T-helper 17 cell (primary cell): ENCODE measurements at regions not wholly inside any gene's neighbourhood (a gene's known extent, or its start where the extent isn't known, plus 50 kb on each side); places are given as distances from the start of the nearest gene placed in this dataset.
"Not testable (repeated sequence)": the region's sequence is repeated elsewhere in the genome, so short reads cannot be mapped to it uniquely, and the experiment has no call there.

Experiments
- ATAC-seq: fragments of 150-1000 bp; cut with Tn5 transposase; 2 replicates; pipeline ENCODE4 v1.10.0; 2021; ENCODE audit warnings: mild to moderate bottlenecking, moderate library complexity
- DNase-seq, 3 donors: peaks; one replicate each; pipeline versions ENCODE4 v3.0.0 to v3.0.0-alpha.2; 2020 to 2021
- H3K9me3 ChIP-seq: one replicate; pipeline ENCODE4 v1.7.0; 2013; ENCODE audit warnings: low read length, mild to moderate bottlenecking; ENCODE audit not compliant: control insufficient read depth, poor library complexity, severe bottlenecking
- H3K27ac Mint-ChIP-seq: one replicate; pipeline ENCODE4 v1.8.0; 2022; ENCODE audit warnings: mild to moderate bottlenecking, moderate library complexity, mixed read lengths
- H3K27me3 Mint-ChIP-seq: one replicate; pipeline ENCODE4 v1.8.0; 2022; ENCODE audit warnings: mixed read lengths
- H3K36me3 Mint-ChIP-seq: one replicate; pipeline ENCODE4 v1.8.0; 2022; ENCODE audit warnings: low read depth, mixed read lengths
- H3K4me1 Mint-ChIP-seq: one replicate; pipeline ENCODE4 v1.8.0; 2022; ENCODE audit warnings: mild to moderate bottlenecking, mixed read lengths
- H3K4me3 Mint-ChIP-seq: one replicate; pipeline ENCODE4 v1.8.0; 2022; ENCODE audit warnings: mild to moderate bottlenecking, moderate library complexity, mixed read lengths

DNA sequence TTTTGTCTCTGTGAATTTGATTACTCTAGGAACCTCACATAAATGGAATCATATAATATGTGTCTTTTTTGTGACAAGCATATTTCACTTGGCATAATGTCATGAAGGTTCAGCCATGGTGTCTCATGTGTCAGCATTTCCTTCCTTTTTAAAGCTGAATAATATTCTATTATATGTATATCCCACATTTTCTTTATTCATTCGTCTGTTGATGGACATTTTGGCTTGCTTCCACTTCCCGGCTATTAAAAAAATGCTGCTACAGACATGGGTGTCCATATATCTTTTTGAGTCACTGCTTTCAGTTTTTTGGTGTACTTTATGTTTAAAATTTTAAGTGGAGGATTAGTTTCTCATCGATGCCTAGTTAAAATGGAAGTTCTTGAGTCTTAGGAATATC is 59.8 kb upstream of the C5orf63 start:
- Mint-ChIP-seq H3K27me3 (peaks cover 19% of the 10 kb centered on the region), H3K36me3 (no peaks in the 10 kb centered on the region), H3K27ac (no peak overlapping the region), H3K4me3 (no peak overlapping the region), H3K4me1 (no peaks in the 10 kb centered on the region)
- H3K9me3 ChIP-seq = no peaks in the 10 kb centered on the region
- no peak for ATAC-seq
- no peak for DNase-seq

DNA sequence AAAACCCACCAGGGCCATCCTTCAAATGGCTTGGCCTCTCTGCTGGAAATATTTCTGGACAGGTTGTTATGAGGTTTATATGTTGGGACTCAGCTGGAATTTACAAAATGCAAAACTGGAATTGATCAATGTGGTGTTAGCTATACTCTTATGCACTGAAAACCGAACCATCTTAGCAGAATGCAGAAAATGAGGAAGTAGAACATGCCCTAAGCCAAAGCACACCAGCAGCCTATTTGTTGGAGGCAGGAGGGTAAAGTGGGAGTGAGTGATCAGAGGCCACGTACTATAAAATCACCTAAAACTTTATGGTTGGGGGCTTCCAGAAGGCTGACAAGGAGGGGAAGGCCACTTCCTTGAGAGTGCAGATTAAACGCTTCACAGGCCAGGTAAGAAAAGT is 63.6 kb upstream of the C5orf63 start:
- DNase-seq (no peak), ATAC-seq (no peak)
- Mint-ChIP-seq H3K4me3 (no peak overlapping the region), H3K27me3 (peaks cover 34% of the 10 kb centered on the region), H3K27ac (no peak overlapping the region), H3K36me3 (no peaks in the 10 kb centered on the region), H3K4me1 (no peaks in the 10 kb centered on the region)
- H3K9me3 ChIP-seq = no peaks in the 10 kb centered on the region

DNA sequence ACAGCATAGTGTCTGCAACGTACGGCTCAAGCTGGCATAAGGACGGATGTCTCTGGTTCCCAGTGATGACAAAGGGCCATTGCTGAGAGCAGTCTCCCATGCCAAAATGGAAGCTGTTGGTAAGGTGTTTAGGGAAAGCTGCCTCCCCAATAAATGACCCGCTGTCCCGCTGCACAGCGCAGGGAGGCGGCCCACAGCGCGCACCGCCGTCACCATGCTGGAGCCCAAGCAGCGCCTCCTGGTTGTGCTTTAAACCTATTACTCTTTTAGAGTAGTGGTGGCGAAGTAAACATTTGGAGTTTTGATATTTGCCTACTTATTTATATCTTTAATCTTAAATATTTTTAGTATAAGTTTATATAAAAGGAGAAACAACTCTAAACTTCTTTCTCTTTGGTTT is 70.4 kb upstream of the C5orf63 start:
- Mint-ChIP-seq H3K4me1 (no peaks in the 10 kb centered on the region), H3K27ac (no peak overlapping the region), H3K27me3 (peaks cover 13% of the 10 kb centered on the region), H3K36me3 (peaks cover 2% of the 10 kb centered on the region), H3K4me3 (no peak overlapping the region)
- no peaks in the 10 kb centered on the region for H3K9me3 ChIP-seq
- ATAC-seq = no peak
- no peak for DNase-seq

DNA sequence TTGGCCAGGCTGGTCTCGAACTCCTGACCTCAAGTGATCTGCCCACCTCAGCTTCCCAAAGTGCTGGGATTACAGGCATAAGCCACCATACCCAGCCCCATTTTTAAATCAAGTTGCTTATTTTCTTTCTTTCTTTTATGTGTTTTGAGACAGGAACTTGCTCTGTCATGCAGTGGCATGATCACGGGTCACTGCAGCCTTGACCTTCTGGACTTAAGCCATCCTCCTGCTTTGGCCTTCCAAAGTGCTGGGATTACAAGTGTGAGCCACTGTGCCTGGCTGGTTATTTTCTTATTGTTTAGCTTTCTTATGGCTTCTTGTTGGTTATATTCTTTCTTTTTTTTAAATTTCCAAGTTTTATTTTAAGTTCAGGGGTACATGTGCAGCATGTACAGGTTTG is 79.7 kb upstream of the C5orf63 start:
- Mint-ChIP-seq H3K4me1 (no peaks in the 10 kb centered on the region), H3K27me3 (no peaks in the 10 kb centered on the region), H3K27ac (no peak overlapping the region), H3K36me3 (no peaks in the 10 kb centered on the region), H3K4me3 (no peak overlapping the region)
- DNase-seq (no peak), ATAC-seq (no peak)
- no peaks in the 10 kb centered on the region for H3K9me3 ChIP-seq

DNA sequence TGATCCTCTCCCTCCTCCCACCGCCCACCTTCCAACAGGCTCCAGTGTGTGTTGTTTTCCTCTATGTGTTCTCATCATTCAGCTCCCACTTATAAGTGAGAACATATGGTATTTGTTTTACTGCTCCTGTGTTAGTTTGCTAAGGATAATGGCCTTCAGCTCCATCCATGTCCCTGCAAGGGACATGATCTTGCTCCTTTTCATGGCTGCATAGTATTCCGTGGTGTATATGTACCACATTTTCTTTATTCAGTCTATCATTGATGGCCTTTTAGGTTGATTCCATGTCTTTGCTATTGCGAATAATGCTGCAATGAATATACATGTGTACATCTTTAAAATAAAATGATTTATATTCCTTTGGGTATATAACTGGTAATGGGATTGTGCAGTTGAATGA is 80.2 kb upstream of the C5orf63 start:
- no peaks in the 10 kb centered on the region for H3K9me3 ChIP-seq
- Mint-ChIP-seq H3K27ac (no peak overlapping the region), H3K27me3 (no peaks in the 10 kb centered on the region), H3K4me1 (no peaks in the 10 kb centered on the region), H3K36me3 (no peaks in the 10 kb centered on the region), H3K4me3 (no peak overlapping the region)
- ATAC-seq (no peak), DNase-seq (no peak)

DNA sequence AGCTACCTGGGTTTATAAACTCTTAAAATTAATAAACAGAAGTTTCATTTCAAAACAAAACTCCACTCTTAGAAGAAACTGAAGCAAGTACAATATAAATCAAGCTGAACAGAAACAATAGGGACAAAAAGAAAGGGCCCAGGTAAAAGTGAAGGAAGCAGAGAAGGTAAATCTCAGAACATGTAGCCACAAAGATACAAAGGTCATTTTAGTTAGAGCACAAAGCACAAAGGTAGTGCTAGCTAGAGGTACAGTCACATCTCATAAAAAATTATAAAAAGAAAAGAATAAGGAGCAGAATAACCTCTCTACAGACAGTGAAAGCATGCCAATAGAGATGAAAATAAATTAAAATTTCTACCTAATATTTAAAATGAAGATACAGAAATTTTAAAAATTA is 90.4 kb upstream of the C5orf63 start:
- no peaks in the 10 kb centered on the region for H3K36me3 Mint-ChIP-seq
- DNase-seq (no peak), ATAC-seq (no peak)
- H3K4me1 Mint-ChIP-seq = no peaks in the 10 kb centered on the region
- H3K4me3 Mint-ChIP-seq = no peak overlapping the region
- no peak overlapping the region for H3K27ac Mint-ChIP-seq
- H3K9me3 ChIP-seq = no peaks in the 10 kb centered on the region
- H3K27me3 Mint-ChIP-seq = peaks cover 5% of the 10 kb centered on the region

DNA sequence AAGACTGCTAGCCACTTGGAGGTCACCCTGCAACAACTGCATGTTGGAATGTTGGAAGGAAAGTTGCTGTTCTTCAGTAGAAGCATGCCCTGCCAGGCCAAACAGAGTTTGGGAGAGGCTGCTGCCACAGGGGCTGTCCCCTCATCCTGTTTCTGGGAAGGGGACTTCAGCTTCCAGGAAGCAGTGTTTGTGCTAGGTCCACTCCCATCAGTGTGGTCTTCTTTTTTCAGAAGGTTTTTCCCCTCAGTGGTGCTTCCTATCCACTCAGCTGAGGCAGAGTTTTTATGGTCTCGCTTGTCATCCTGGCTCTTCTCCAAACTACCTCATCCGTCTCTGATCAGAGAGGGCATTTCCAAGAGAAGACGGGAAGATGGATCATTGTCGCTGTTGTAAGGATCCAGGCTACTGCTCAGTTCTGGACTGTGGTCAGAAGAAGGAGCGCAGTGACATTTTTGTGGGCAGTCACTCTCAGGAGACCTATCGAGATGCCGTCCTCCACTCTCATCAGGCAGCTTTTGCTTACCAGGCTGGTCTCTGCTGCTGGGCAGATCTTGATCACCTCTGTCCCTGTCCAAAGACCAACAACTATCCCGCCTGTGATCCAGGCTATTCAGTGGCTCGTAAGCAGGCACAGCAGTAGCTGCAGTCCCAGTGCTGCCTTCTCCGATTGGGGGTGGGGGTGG is 97.8 kb upstream of the C5orf63 start:
- H3K9me3 ChIP-seq = no peaks in the 10 kb centered on the region
- no peak overlapping the region for H3K27ac Mint-ChIP-seq
- DNase-seq (no peak), ATAC-seq (no peak)
- H3K4me3 Mint-ChIP-seq = no peak overlapping the region
- peaks cover 12% of the 10 kb centered on the region for H3K27me3 Mint-ChIP-seq
- no peaks in the 10 kb centered on the region for H3K4me1 Mint-ChIP-seq
- no peaks in the 10 kb centered on the region for H3K36me3 Mint-ChIP-seq

DNA sequence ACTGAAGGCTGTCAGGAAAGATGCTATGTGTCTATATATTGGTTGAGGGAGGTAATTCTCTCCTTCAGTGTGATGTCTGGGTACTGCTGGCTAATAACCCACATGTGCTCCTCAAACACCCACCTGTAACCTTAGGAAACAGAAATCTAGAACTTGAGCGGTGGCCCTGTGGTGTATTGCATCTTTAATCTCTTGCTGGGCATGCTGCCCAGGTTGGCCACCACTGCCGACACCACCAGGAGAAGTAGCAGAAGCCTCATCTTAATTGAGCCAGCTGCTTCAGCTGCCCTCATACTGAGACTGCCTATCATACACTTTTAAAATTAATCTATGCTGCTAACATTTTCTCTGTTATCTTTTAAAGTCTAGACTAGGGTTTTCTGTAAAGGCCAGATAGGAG is 103.5 kb upstream of the C5orf63 start:
- Mint-ChIP-seq H3K36me3 (peaks cover 3% of the 10 kb centered on the region), H3K27me3 (peaks cover 24% of the 10 kb centered on the region), H3K4me1 (no peaks in the 10 kb centered on the region), H3K27ac (no peak overlapping the region), H3K4me3 (no peak overlapping the region)
- no peaks in the 10 kb centered on the region for H3K9me3 ChIP-seq
- ATAC-seq (no peak), DNase-seq (no peak)

DNA sequence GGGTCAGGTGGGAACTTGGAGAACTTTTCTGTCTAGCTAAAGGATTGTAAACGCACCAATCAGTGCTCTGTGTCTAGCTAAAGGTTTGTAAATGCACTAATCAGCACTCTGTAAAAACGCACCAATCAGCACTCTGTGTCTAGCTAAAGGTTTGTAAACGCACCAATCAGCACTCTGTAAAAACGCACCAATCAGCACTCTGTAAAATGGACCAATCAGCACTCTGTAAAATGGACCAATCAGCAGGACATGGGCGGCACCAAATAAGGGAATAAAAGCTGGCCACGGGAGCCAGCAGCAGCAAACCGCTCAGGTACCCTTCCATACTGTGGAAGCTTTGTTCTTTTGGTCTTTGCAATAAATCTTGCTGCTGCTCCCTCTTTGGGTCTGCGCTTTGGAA is 108.0 kb upstream of the MEGF10 start:
- not testable (repeated sequence) for H3K36me3 Mint-ChIP-seq, H3K27ac Mint-ChIP-seq, H3K4me3 Mint-ChIP-seq, ATAC-seq, DNase-seq, H3K4me1 Mint-ChIP-seq, H3K9me3 ChIP-seq
- peaks cover 49% of the 10 kb centered on the region for H3K27me3 Mint-ChIP-seq

DNA sequence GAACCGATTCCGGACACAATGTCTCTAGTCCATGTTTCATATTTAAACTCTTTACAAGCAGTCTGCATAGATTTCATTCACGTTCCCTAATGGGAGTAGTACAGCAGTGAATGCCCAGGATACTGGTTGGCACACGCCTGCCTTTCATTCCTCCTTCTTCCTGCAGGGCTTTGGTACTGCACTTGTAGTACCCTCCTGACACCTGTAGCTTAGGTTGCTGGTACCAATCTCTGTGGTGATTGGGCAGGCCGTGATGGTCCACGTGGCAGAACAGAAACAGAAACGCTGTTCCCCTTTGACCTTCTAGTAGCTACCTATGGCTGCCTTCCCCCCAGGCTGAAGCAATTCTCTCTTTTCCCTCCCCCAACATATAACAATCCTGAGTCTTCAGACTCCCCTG is 107.3 kb upstream of the MEGF10 start:
- DNase-seq (no peak), ATAC-seq (no peak)
- no peak overlapping the region for H3K27ac Mint-ChIP-seq
- no peaks in the 10 kb centered on the region for H3K9me3 ChIP-seq
- no peak overlapping the region for H3K4me3 Mint-ChIP-seq
- peaks cover 4% of the 10 kb centered on the region for H3K36me3 Mint-ChIP-seq
- H3K27me3 Mint-ChIP-seq = peaks cover 52% of the 10 kb centered on the region
- no peaks in the 10 kb centered on the region for H3K4me1 Mint-ChIP-seq

DNA sequence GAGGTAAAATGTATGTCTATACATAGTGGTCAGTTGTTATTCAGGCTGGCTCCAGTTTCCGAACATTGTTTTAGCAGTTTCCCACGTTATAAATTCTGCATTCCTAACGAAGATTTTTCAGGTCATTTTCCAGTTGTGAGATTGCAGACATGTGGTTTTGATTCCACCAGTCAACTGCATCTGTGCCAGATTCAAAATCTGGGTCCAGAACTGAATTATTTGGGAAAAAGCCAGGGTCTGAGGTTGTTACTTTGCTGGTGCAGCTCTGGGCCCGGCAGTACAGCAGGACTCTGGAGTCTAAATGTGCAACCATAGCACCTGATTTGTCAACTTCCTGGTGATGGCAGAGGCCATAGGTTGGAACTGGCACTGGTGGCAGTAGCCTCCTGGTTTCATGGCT is 105.7 kb upstream of the MEGF10 start:
- peaks cover 58% of the 10 kb centered on the region for H3K27me3 Mint-ChIP-seq
- H3K9me3 ChIP-seq = no peaks in the 10 kb centered on the region
- H3K36me3 Mint-ChIP-seq = peaks cover 4% of the 10 kb centered on the region
- no peak for DNase-seq
- no peaks in the 10 kb centered on the region for H3K4me1 Mint-ChIP-seq
- no peak for ATAC-seq
- H3K27ac Mint-ChIP-seq = no peak overlapping the region
- no peak overlapping the region for H3K4me3 Mint-ChIP-seq

DNA sequence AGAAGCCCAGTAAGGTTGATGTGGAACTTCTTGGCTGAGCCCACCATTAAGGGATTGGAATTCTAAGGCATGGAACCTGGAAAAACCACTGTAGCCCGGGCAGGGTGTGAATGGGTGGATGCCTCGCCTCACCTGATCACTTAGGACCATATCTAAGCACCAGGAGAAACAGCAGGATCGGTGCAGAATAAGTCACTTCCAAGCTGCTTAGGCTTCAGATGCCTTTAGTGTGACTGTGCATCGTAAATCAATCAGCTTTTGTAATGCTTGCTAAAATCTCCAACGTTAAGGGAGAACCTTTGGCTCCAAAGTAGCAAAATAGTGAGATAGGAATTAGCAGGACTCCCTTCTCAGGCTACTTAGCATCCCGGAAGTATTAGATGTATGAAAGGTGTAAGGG is 103.9 kb upstream of the MEGF10 start:
- ATAC-seq (no peak), DNase-seq (no peak)
- H3K36me3 Mint-ChIP-seq = peaks cover 2% of the 10 kb centered on the region
- no peaks in the 10 kb centered on the region for H3K9me3 ChIP-seq
- H3K4me1 Mint-ChIP-seq = no peaks in the 10 kb centered on the region
- peaks cover 48% of the 10 kb centered on the region for H3K27me3 Mint-ChIP-seq
- H3K4me3 Mint-ChIP-seq = no peak overlapping the region
- no peak overlapping the region for H3K27ac Mint-ChIP-seq

DNA sequence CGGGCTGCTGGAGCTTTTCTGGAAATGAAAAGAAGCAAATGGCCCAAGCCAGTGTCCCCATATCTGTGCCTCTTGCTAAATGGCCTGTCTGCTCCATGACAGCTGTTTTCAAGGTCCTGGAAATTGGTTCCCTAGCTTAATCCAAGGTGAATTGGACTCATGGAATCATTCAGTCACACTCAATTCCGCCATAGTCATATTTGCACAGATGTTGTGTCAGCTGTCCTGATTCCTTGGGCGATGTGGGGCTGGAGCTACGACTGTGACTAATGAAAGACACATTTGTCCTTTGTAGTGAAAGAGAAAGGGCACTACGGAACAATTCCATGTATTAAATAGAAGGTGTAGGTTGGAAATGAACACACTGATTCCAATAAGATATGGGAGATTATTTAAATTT is 102.9 kb upstream of the MEGF10 start:
- no peak overlapping the region for H3K27ac Mint-ChIP-seq

DNA sequence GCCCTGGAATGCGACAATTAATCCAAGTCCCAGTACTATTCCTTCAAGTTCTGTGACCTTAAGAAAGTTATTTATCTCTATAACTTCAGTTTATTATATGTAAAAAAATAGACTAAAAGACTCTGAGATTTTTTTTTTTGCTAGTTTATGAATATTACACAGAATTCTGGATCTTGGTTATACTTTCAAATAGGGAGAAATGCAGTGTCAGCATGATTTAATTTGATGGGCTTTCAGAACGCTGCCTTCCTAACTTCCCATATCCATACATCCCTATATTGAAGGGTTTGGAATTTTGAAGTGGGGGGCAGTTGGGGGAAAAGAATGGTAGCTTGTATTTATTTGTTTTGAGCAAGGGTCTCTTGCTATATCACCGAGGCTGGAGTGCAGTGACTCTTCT is 98.4 kb upstream of the MEGF10 start:
- peaks cover 2% of the 10 kb centered on the region for H3K36me3 Mint-ChIP-seq
- H3K9me3 ChIP-seq = no peaks in the 10 kb centered on the region
- H3K27ac Mint-ChIP-seq = no peak overlapping the region
- no peak overlapping the region for H3K4me3 Mint-ChIP-seq
- DNase-seq (no peak), ATAC-seq (no peak)
- H3K4me1 Mint-ChIP-seq = no peaks in the 10 kb centered on the region
- H3K27me3 Mint-ChIP-seq = peaks cover 47% of the 10 kb centered on the region

More for the DNA sequence above, 102.9 kb upstream of the MEGF10 start:
- ATAC-seq (no peak), DNase-seq (no peak)
- Mint-ChIP-seq H3K4me3 (no peak overlapping the region), H3K36me3 (peaks cover 5% of the 10 kb centered on the region), H3K27me3 (peaks cover 46% of the 10 kb centered on the region), H3K4me1 (no peaks in the 10 kb centered on the region)
- no peaks in the 10 kb centered on the region for H3K9me3 ChIP-seq
